Stimulated activated CD8-positive, alpha-beta memory T cell treated with anti-CD3 and anti-CD28 coated beads, Interleukin-12 subunit alpha, Interleukin-12 subunit beta, amount 100 ng/mL, for 4 hours (primary cell): ENCODE measurements at regions not wholly inside any gene's neighbourhood (a gene's known extent, or its start where the extent isn't known, plus 50 kb on each side); places are given as distances from the start of the nearest gene placed in this dataset.
"Not testable (repeated sequence)": the region's sequence is repeated elsewhere in the genome, so short reads cannot be mapped to it uniquely, and the experiment has no call there.

Experiments used
- DNase-seq: peaks from one replicate; pipeline ENCODE4 v3.0.0-alpha.2; 2020; ENCODE audit warnings: low read depth

DNA sequence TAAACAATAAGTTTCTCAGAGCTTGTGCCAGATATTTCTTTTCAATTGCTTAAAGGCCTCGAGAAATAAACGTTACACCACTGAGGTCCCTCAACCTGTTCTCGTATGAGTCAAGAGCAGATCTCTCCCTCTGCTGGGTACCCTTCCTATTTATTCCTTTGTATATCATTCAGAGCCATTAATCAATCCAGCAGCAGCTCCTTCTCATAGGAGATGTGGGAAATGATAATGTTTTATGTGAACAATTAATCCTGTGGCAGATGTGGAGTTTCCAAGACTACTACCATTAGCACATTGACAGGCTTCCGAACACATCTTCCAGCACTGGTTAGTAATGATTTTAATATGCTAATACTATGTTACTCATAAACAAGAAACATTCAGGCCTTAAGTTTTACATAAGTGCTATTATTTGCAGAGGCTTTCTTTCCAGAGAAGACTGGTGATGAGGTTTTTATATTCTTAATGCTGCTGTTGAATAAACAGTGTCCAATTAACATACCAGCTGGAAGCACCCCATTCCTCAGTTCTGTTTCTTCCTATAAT, 196.5 kb downstream of the ZNF608 start:
- no peak for DNase-seq

DNA sequence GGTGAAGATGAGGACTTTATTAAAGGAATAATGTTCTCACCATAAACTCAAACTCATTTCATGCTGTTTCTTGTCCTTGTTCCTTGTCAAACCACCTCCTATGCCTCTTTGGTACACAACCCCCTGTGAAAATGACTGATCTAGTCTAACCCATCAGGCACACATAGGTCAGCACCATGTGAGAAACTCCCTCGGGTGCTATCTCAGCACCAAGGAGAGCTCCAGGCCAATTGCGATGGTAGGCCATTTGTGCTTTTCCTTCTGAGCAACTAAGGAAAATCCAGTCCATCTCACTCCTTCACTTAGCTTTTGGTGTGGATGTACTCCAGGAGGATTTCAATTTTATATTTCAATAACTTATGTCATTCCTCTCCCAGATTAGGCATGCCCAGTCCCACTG, 199.8 kb downstream of the ZNF608 start:
- DNase-seq, result no peak

DNA sequence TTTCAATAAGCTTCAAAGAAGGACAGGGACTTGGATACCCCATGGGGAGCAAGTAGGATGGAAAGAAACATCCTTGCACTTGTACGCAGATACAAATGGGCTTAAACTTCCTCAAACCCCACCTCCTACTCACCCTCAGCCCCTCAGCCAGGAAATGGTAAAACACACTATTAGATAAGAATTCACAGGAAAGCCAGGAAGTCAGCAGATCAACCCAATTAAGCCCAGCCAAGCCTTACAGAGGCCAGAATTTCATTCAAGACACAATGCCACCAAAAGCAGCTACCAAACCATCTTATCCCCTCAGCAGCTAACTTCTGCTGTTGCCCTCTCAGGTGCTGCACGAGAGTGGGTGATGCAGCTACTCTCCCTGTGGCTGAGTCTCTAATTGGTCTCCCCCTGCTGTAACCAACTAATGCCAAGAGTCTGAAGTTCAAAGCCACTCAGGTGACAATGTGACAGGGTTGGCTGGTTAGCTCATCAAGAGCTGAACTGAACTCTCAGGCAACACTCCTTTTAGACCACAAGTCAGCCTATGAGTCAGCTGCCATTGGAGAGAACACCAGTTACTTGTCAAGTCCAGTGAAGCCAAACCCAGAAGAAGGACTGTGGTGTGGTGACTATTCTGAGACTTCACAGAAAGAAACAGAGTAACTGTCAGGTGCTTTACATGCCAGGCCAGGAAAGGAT, 201.9 kb downstream of the ZNF608 start:
- DNase-seq, result no peak

DNA sequence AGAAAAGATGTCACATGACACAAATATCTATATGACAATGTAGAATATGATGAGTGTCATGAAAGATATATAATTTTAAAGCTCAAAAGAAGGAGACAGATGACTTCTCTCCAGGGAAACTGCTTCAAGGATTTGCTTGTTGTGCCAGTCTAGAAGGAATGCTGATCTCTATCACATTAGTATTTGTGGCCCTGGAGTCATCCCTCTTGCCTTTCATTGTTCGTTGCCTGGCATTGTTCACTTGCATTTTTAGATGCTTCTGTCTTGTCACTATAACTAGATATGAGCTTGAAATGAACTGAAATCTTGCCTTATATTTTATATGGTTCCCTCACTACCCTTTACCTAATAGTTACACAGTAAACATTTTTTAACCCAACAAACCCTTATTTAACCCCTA, 207.5 kb downstream of the ZNF608 start:
- DNase-seq, result no peak

DNA sequence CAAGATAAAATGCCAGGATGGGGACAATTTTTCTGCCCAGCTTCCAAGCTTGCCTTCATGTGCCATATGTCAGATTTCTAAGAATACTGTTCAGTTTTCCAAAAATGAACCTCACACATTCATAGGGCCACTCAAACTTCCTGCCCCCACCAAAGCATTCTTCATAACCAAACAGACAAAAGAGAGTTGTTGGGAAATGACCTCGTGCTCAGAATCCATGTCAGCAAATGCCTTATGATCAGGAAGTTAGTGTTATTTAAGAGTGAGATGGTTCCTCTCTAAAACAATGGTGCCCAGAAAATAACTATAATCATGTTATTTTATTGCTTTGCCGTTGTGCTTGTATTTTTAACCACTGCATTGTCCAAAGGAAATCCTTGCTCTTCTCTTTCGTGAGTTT, 208.2 kb downstream of the ZNF608 start:
- DNase-seq, result no peak

DNA sequence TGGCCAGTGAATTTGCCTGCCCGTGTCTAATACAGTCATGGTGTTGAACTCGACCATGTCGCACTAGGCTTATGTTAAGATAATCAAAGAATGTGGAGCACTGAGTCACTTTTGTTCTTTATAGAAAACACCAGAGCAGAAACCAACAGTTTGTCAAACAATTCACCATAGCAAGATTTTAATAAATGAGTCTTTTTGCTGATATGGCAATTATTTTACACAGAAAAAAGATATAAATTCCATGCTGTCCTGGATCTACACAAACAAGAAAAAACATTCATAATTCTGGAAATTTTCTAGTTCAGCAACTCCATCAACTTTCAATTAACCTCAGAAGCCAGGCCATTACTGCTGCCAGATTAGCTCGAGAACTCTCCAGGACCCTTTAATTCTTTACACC, 208.9 kb downstream of the ZNF608 start:
- DNase-seq, result no peak

DNA sequence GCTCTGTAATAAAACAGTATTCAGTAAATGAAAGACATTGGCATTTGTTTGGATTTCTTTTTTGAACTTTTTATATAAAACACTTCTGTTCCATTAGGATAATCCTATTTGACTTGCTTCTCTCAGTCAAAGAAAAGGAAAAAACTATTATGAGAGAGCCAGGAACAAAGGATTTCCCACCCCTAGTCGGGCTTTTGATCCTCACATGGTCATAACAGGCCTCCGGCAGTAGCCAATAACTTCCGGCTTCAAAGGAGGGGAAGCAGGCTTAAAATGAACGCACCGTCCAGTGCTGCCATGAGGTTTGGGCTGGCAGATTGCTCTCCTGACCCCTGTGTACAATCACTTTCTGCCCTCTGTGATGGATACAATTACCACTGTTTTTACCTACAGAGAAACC, 209.3 kb downstream of the ZNF608 start:
- no peak for DNase-seq

DNA sequence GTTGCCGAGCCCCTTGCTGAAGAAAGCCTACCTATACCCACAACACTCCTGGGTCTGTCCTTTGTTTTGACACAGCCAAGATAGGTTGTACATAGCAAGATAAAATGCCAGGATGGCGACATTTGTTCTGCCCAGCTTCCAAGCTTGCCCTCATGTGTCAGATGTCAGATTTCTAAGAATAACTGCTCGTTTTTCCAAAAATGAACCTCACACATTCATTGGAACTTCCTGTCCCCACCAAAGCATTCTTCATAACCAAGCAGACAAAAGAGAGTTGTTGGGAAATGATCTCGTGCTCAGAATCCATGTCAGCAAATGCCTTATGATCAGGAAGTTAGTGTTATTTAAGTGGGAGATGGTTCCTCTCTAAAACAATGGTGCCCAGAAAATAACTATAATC, 210.1 kb downstream of the ZNF608 start:
- DNase-seq, result no peak

DNA sequence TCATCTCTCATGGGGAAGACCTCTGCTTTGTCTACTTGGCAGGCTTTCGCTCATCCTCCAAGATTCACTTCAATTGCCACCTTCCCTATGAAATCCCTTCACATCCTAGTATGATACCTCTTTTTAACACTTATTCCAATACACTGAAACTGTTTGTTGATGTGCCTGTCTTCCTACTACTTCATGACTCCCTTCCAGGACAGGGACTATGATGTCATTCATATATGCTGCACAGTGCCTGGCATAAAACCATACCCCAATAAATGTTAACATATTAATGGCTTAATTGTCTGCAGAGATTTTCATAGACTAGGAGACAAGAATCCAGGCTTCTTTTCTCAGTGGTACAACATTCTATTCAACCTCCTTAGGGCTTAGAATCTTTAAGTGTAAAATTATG, 215.5 kb downstream of the ZNF608 start:
- no peak for DNase-seq

DNA sequence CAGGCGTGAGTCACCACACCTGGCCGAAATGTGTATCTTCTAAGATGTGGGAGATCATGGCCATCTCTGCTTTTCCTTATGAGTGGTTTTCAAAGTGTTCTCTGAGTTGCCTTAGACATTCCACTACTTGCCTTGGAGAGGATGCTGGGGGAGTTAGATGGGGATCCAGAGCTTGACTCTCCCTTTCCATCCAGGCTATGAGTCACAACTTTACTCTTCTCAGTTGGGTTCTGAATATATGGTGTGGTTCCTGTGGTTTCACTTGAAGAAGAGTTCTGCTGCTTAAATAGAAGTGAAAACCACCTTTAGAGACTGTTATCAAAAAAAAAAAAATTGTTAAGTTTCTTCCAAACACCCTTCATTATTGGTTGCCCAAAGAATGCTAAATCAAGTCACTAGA, 217.6 kb downstream of the ZNF608 start:
- no peak for DNase-seq

DNA sequence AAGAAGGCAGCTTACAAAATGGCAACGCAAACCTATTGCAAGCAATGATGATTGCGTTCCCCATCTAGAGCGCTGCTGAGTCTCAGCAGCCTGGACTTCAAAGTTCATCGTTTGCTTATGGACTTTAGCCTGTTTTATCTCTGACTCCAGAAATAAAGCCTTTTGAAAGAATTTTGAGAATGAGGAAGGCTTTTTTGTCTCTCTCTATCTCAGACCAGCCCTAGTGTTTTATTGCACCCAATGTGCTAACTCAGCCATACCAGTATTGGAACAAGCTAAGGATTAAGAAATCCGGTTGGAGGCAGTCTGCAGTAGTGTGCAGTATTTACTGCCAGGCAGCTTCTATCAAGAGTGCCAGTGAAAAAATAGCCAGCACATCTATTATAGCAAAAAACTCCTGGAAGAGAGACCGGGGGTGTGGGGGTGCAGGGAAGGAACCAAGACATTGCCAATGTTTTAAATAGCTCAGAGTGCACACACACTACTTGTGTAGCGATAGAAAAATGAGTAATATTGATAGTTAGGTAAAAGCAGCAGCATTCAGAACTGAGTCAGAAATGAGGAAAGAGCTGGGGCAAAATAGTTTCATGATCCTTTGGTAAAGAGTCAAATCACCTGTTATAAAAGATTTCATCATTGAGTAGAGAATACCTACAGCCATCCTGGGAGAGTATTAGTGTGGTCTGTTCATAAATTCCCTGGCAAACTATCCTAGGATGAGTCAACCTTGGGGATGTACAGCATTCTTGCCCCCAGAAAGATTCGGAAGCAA, 219.0 kb downstream of the ZNF608 start:
- no peak for DNase-seq

DNA sequence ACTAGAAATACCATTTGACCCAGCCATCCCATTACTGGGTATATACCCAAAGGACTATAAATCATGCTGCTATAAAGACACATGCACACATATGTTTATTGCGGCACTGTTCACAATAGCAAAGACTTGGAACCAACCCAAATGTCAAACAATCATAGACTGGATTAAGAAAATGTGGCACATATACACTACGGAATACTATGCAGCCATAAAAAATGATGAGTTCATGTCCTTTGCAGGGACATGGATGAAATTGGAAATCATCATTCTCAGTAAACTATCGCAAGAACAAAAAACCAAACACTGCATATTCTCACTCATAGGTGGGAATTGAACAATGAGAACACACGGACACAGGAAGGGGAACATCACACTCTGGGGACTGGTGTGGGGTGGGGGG, 220.4 kb downstream of the ZNF608 start:
- DNase-seq, result not testable (repeated sequence)

DNA sequence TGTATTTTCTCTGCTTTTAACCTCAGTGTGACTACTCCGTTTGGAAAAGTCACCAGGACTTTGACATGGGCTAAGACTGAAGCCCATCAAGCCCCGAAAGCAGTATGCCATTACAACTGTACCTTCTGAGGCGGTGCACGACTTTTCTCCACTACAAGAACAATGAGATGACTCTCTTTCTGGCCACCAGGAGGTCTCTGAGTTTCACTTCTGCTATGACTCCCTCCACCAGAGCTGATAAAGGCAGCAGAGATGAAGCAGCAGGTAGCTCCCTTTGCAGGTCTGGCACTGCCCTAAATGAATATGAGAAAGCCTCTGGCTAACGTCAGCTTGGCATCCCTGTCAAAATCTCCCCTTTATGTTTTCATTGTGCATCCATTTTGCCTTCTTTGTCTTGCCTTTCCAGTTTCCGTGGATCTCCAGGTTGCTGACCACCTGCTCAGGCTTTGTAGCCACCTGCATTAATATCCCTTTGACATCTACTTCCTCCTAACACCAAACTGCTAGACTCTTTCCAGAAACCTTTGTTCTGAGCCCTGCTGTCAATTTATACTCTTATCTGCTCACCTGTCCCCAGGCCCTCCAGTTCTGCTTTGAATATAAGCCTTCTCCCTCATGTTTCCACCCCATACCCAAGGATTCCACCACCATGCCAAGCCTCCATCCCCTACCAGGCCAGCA, 221.7 kb downstream of the ZNF608 start:
- DNase-seq, result no peak

DNA sequence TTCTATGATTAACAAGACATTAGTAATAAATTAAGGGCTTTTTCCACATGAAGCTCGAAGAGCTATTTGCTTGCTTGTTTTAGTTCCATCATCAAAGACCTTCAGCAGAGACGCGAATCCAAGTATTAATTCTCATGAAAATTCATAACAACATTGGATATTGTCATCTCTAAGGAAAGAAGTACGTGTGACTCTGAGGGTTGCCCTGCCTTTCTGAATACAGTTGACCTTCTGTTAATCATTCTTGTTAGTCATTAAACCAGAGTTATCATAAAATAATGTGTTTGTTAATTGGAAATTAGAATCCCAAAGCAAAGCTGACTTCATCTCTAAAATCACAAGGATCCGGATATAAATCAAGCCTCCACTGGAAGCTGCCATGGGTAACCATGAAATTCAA, 222.5 kb downstream of the ZNF608 start:
- no peak for DNase-seq

DNA sequence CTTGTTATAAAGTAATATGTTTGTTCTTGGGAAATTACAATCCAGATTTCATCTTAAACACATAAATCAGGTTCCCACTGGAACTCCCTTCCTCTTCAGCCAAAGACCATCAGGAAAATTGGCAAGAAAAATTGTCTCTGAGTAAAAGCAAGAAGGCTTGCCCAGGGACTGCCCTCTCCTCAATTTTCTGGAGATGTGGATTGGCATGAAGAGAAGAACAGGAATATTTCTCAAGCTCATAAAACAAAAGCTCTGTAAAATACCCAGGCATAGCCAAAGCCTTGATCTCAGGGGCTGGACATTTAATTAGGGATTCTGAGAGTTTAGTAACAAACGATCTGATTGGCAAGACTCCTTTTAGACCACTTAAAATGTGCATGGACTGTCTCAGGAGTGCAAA, 223.4 kb downstream of the ZNF608 start:
- DNase-seq, result no peak

DNA sequence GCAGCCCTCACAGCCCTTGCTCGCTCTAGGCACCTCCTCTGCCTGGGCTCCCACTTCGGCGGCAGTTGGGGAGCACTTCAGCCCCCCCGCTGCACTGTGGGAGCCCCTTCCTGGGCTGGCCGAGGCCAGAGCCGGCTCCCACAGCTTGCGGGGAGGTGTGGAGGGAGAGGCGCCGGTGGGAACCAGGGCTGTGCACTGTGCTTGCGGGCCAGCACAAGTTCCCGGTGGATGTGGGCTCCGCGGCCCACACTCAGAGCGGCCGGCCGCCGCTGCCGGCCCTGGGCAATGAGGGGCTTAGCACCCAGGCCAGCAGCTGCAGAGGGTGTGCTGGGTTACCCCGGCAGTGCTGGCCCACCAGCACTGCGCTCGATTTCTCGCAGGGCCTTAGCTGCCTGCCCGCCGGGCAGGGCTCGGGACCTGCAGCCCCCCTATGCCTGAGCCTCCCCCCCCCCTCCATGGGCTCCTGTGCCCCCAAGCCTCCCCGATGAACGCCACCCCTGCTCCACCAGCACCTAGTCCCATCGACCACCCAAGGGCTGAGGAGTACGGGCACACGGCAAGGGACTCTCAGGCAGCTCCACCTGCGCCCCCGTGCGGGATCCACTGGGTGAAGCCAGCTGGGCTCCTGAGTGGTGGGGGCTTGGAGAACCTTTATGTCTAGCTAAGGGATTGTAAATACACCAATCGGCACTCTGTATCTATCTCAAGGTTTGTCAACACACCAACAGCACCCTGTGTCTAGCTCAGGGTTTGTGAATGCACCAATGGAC, 224.8 kb downstream of the ZNF608 start:
- DNase-seq, result no peak

DNA sequence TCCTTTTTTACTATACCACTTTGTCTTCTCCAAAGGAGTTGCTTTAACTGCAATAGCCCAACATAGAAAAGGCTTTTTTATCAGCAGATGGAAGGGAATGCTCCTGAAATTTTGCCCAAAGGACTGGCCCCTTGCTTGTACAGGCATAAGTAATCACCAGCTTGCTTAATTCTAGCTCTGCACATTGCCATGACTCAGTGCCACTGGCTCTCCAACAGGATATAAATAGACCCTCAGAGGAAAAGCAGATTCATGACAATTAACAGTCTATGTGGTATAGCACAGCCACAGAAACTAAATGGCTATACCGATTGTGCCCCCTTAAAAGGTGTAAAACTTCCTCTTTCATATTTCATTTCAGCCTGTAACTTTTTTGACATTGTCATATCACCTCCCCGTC, 227.0 kb downstream of the ZNF608 start:
- DNase-seq, result no peak

DNA sequence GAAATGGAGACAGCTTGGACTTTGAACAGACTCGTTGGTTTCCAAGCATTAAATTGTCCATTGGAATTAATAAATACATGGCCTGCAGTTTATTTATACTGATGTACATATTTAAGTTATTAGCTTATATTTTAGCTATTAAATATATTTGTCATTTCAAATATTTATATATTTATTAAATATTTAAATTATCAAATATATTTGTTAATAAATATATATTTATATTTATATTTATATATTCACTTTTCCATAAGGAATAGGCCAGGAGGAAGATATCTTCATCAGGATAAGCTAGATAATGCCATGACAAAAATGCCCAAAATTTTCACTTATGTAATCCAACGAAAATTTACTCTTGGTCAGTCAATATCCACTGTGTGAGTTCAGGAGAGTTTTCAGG, 229.9 kb downstream of the ZNF608 start:
- DNase-seq, result no peak

DNA sequence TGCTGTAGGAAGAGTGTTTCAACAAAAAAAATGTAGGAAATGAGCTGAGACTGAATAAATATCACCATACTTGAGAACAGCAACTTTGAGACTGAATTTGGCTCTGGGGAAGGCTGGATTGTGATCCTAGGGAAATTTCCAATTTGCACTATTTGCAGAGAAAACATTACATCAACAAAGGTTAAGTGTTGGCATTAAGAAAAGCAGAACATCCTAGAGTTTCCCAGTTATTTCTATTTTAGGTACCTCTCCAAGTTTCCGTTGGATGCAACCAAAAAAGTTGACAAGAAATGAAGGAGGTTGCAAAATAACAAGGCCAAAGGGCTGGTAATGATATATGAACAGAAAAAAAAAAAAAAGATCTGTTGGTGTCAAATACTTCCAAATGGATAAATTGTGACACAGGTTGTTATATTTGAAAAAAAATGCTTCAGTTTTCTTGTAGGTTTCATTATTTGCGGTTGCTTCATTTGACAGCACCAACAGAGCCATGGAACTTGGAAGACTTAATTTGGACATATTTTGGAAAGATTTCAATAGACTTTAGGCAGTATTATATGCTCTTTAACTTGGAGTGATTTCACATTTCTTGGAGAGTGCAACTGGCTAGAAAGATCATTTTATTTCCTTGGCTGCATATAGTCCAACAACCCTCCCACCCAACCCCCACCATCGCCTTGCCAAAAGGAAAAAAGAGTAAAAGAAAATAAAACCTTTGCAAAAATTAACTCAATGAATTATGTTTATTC, 230.8 kb downstream of the ZNF608 start:
- no peak for DNase-seq

DNA sequence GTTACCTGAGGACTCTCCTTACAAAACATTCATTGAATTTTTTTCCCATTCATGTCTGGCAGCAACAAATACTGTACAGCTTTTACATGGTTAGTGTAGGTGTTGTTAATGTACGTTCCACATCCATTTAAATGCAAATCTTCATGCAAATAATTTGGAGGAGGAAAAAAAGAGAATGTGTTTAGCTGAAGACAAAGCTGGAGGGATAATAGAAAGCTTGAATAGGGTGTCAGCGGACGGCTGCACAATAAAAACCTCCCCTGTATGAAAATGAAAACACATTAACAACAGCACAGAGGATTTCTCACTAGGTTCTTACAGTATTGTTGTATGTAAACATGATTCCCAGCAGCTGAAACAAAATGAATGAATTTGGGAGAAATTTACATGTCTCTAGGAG, 231.5 kb downstream of the ZNF608 start:
- DNase-seq, result no peak

DNA sequence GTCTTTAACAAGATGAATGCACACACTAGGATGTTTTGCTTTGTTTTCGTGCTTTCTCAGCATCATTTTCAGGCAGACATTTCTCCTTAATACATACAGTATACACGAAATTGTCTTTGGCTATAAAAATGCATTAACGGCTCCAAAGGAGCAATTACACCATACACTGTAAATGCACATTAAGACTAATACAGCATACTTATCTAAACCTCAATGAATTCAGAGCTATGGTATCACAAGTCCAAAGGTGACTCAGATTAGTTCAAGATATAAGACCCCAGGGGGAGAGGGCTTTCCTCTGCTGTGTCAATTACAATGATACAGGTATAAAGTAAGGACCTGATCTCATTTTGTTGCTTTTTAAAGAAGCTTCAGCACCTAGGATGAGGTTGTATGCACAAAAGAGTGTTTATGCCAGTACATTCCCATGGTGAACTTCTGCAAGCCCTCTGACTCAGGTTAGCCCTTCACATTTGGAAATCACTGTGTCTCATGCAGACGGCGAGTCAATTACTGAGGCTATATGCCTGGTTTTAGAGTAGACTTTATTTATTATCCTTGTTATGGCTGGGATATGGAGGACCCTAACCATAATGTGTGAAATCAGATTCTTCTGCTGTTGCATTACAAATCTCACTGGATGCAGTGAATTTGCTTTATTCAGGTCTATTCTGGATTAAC, 233.3 kb downstream of the ZNF608 start:
- DNase-seq, result no peak
